GM18519 (cell line): ENCODE measurements at regions not wholly inside any gene's neighbourhood (a gene's known extent, or its start where the extent isn't known, plus 50 kb on each side); places are given as distances from the start of the nearest gene placed in this dataset.

Experiments
- ATAC-seq: cut with Tn5 transposase; IDR thresholded peaks from one replicate; pipeline ENCODE4 v1.9.1; 2021; ENCODE audit warnings: mild to moderate bottlenecking, moderate library complexity; ENCODE audit not compliant: unreplicated experiment, low FRiP score

DNA sequence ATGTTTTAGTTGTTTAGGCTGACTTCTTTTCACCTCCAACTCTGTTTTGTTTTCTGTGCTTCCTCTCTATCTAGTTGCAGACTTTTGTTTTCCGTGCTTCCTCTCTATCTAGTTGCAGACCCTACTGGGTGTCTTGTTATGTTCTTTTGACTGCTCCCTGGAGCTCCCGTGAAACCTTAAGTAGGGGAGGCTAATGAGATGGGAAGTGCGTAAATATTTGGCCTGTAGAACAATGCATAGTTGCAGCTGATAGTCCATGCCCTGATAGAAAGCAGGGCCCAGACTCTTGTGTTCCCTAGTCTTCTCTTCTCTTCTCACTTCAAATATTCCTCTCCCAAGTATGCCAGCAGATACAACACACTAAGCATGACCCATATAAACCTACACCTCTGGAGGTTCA, 757.0 kb downstream of the BRINP1 start:
- ATAC-seq, result no peak

DNA sequence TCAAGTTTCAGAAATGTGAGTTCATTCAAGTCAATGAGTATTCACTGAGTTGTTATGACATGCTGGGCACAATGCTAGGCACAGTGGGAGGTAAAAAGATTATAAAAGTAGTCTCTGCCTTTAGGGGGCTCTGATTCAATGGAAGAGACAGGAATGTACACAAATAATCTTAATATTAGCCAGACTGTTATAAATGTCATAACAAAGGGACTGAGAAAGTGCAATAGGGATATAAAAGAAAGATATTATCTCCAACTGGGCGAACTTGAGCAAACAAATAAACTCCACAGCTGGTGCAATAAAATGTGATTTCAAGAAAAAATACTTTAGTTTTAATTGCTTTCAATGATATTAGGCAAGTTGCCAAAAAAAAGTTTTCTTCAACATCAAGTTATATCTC, 755.2 kb downstream of the BRINP1 start:
- no peak for ATAC-seq

DNA sequence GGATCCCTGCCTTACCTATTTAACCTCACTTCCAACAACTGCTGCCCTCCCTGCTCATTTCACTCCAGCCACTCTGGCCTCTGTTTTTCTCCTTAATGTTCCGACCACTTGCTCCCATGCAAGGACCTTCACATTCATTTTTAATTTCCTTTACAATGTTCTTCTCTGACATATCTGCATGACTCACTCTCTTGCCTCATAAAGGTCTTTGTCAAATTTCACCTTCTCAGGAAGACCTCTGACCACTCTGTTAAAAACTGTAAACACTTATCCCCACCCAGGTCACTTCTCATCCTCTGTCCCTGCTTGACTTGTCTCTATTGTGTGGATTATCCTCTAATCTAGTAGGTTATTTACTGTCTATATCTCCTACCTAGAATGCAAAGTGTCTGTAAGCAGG, 751.2 kb downstream of the BRINP1 start:
- no peak for ATAC-seq

DNA sequence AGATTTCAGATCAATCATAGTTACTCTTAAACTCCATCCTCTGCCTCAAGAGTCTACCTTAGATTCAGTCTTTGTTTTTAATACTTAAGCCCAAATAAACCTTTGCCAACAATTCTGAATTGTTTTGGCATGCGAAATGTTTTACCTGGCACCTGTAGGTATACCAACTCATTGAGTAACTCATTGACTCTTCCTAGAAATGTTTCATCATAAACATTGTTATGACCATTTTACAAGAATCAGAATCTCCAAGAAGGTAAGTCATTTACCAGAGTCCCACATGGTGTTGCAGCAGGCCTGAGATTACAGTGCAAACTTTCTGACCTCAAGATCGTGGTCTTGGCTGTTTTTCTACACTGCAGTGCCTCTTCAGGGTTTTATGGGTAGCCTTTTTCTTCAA, 750.4 kb downstream of the BRINP1 start:
- no peak for ATAC-seq

DNA sequence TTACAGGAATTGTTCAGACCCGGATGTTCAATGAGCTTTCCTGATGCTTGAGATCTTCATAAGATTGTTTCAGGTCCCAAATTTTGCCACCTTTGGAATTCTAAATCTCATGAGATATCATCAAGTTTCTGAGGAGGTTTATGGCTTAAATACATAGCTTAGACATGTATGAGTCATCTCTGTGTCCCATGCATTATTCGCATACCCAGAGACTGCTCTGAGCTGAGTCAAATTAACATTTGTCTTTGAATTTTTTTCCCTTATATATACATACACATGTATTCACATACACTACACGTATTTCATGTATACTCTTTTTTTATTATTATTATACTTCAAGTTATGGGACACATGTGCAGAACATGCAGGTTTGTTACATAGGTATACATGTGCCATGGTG, 744.6 kb downstream of the BRINP1 start:
- no peak for ATAC-seq

DNA sequence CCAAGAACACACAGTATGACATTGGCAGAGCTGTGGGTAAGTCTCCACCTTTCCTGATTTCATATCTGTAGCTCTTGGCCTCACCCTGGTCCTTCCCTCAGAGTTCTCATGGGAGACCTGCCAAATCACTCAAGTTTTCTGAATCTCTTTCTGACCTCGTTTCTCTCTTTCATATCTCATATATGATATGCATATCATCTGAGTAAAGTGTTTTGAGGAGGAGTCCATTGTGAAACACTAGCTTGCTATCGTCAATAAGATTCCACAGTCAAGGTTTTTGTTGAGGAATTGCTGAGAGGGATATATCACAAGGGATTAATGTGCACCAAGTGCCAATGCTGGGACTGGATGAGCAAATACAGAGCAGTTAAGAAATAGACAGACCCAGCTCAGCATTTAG, 739.2 kb downstream of the BRINP1 start:
- ATAC-seq, result no peak

DNA sequence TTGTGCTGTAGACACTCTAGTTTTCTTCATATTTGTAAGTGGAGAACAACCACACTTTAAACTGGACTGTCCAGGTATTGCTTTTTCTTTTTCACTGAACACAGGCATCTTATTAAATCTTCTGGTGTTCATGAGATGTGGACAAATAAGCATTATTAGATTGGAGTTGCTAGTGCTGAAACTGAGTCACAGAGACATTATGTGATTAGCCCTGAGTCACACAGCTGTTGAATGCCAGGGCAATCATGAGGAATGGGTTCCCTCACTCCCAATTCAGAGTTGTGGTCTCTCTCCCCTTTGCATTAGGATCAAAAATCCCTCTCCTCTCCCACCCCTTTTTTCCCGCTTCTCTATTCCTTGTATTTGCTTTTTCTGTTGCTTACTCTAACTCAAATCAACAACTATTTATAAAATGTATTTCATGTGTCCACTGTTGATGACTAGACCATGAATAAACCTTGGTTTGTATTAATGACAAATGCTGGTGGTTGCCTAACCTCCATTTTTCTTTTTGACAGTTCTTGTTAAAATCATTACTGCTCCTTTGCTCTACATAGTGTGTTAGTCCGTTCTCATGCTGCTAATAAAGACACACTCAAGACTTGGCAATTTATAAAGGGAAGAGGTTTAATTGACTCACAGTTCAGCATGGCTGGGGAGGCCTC, 738.2 kb downstream of the BRINP1 start:
- ATAC-seq, result no peak

DNA sequence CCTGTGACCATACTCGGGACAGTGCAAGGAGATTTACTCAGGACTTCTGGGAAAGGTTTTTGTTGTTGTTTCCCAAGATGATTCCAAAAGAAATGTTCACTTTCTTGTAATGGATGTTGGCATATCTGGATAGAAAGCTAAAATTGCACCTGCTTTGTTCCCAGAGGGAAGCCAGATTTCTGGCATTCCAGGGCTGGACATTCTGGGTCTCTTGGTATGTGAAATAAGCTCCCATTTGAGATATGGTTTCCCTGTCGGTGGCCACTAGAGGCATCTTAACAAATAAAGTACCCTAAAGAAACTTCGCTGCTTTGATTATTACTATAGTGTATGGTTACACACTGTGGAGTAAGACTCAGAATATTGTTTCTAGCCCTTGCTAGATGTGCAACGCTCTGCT, 737.3 kb downstream of the BRINP1 start:
- ATAC-seq, result no peak

DNA sequence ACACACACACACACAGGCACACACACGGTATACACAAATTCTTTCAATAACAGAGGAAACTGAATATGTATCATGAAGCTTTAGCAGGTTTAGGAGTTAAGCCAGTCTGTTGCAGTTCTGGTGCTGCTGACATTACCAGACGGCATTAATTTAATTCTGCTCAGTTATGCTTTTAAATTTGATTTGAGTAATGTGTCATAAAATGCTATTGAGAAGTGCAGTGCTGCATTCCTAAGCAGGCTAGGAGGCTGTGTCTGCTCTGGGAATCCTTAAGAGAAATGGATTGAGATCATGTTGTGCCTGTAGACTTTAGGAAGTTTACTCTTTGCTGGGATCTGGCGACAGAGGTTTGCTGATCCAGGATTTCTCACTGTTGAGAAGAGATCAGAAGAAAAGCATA, 733.8 kb downstream of the BRINP1 start:
- no peak for ATAC-seq

DNA sequence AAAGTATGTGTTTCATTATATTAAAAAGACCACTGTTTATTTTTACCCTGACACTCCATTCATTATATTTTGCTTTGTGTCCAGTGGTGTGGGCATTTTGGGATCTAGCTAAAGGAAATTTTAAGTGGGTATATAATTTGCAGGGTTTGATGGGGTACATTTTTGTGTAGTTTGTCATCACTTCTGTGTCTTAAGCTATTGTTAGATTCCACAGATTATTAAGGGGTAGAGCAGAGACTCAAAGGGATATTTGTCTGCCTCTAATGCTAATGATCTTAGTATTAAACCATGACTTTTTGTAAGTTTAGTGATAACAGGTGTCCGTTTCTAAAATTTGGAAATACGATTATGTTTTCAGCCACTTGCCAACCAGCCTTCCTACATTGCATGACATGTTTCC, 731.6 kb downstream of the BRINP1 start:
- no peak for ATAC-seq

DNA sequence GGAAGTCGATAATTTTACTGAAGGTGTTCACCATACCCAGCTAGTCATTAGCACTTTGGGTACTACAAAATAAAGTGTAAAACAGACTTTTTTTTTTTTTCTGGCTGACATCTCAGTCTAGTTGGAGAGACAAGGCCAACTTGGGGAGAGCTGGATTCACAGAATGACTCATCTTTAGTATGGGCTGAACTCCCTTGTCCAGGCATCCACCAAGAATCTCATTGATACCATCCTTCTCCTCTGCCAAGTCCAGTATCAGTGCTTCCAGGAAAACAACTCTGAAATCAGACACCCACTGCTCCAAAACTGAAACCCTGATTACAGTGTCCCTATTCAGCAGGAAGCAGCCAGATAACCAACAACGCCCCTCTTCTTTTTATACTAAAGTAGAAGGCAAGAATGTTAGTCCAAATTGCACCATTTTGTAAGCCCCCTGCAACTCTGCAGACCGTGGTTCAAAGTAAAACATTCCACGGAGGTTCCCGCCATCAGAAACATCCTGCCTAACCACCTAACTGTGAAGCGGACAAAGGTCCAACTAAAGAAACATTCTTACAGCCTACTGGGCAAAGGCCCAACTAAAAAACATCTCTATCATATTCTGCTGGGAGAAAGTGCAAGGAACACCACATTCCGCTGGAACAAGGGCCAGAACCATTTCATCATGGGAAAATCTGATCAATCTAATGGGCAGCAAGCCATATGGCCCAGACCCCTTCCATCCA, 728.2 kb downstream of the BRINP1 start:
- no peak for ATAC-seq

DNA sequence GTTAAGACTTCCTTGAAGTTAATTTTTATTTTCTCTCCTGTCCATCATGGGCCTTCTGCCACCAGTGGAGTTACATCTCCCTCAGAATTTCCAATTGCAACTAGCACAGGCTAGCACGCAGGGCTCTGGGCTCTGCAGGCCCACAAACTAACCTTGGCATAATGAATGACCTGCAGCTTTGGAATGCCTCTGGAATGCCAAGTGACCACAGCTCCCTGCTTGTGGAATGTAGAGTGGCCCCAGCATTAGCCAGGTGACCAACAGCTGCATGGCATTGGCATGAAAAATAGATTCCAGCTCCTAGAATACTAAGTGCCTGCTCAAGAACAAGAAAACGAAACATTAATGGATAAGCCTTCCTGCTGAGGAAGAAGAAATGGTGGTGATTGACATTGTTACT, 726.1 kb downstream of the BRINP1 start:
- no peak for ATAC-seq

DNA sequence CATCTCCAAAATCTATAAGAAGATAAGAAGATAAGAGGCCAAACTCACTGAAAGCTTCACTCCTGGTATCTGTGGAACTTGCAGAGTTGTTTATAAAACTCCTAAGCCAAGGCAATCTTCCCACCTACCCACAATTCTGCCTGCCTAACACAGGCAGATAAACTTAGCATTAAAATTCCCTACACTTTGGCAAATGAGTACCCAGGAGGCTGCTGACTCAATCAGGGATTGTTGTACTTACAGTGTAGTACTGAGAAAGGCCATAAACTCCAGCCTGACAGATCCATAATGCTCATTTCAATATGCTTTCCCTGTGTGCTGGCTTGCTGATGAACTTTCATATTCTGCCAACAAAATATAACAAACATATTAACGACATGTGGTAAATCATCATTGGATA, 725.2 kb downstream of the BRINP1 start:
- ATAC-seq, result no peak

DNA sequence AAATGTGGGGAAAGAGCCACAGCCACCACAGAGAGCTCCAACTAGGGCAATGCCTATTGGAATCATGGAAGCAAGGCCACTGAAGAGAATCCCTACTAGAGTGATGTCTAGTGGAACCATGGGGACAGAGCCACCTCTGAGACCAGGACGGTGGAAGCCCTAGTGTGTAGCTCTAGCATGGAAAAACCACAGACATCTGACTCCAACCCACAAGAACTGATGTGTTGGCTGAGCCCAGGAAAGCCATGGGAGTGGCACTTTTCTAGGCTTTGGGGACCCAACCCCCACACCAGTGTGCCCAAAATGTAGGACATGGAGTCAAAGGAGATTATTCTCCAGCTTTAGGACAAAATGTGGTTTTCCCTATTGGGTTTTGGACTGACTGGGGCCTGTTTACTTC, 721.9 kb downstream of the BRINP1 start:
- ATAC-seq, result no peak

DNA sequence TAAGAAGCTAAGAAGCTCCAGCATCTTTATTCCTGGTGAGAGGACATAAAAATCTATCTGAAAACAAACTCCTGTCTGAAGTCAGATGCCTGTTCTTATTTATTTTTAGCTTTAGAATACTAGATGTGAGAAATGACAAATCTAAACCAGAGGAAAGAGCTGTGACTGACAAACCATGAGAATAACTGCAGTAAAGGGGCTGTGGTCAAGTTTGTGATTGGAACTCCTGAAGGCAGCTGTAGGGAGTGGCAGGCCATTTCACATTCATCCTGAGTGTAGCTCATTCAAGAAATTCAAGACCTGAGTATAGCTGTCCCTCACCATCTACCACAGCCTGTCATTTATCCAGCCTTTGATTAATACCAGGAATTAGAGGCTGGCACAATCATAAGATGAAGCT, 718.8 kb downstream of the BRINP1 start:
- ATAC-seq, result no peak

DNA sequence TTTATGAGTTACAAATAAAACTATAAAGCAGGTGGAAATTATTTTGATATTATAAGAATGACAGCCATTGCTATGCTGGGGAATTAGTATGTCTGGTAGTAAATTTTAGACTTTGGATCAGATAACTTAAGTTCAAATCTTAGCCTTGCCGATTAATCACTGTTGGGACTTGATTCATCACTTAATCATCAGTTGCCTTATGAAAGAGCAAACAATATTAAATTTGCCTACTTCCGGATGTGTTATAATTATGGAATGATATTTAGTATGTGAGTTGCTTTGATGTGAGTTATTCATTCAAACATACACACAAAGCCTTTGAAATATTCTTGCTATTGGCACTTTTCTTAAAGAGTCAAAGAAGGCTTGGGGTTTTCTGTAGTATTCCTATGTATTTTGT, 717.7 kb downstream of the BRINP1 start:
- ATAC-seq, result no peak

DNA sequence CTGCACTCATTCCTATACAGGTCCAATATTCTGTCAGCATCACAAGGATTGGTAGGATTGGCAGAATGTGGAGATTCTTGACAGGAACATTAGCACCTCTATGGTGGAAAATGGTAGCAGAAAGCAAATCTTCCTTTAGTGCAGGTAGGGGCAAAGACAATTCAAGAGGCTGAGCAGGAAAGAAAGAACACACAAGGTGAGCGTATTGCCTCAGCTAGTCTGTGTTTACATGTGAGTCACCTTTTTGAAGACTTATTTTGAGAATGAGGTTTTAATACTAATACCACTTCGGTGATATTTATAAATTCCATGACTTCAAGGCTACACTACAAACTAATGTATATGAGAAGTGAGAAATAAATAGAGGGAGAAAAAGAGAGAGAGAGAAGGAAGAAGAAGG, 717.0 kb downstream of the BRINP1 start:
- ATAC-seq, result no peak

DNA sequence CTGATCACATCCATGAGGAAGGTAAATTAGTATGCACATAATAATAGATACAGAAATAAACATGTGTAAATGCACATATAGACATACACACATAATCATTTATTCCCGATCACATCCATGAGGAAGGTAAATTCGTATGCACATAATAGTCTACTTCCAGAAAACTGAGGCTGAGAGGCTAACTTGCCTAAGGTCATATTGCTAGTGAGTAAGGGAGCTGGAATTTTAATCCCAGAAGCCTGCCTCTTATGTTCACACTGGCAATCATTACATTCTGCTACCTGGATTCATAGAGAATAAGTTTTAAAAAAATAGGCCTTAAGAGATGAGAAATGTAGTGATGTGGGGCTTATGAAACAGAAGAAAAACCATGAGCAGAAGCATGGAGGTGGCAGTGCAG, 716.3 kb downstream of the BRINP1 start:
- ATAC-seq, result no peak

DNA sequence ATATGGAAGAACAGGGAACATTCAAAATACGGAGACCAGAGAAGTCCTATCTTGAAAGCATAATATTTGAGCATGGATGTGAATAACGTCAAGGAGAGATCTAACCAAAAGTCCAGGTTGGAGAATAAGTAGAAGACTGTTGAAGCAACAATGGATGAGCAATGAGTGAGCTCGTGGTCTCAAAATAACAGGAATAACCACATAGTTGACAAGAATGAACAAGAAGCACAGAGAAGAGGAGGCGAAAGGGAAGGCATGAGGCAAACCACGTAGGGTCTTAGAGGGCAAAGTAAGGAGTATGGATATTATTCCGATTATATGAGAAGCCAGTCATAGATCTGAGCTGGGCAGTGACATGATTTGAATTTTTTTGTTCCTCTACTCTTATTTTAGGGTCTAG, 710.2 kb downstream of the BRINP1 start:
- no peak for ATAC-seq

DNA sequence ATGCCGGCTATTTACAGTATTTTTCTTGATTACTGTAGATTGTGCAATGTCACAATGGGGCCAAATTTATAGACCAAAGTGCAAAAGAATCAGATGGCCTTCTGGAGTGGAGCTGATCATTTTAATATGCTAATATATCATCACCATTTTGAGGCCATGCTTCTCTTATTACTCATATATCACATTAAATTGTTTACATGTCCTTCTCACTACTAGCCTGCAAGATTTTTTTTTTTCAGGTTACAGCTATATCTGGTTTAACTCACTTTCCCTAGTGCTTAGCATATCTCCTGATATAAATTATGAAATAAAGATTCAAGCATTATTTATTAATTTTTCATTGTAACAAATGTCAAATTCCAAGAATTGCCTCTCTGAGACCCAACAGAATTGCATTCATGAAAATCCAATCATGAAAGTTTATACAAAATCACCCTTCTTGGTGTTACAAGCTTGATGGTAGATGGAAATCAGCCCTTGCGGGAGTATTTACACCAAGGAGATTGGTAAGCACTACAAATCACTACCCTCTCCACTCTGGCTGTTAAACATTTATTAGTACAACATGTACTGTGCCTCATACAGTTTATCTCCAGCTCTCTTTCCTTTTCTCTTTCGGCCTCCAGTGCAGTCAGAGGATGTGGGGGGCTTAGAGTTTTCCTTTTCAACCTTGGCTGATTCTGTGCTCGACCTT, 703.9 kb downstream of the BRINP1 start:
- ATAC-seq, result no peak

DNA sequence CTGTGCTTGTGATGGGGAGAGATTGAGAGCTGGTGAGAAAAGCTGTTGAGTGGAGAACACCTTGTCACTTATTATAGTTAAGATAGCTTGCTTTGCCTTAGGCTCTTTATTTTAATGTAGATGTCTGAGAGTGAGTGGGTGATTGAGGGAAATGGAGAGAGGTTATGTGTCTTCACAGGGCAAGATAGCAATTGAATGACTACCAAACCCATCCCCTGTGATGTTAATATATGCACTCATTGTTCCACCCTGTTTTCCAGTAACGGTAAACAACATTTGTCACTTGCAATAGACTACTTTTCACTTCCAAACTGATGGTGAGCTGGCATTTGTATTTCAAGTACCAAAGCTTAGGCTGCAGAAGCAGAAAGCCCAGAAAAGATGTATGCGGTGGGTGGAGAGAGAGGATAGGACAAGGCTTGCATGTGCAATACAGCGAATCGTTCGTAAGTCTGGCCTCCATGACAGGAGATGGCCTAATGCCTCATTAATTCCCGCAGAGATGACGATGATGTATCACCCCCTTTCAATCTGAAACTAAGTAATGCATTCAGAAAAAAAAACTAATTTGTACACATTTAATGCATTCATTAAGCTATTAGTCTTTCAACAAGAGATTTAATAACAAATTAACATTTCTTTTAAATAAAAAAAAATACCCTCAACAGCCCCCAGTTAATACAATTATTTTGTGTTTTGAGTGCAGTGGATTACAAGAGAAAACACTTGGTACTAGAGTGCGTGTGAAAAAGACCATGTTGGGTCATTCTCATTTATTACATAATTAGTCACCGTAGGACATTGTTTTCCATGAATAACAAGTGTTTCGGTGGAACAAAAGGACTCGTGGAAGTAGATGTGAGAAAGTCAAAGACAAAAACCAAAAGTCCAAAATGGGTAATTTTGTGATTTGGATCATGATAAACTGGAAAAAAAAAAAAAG, 699.0 kb downstream of the BRINP1 start:
- ATAC-seq, result no peak
